GM11168 (cell line): ENCODE measurements at regions not wholly inside any gene's neighbourhood (a gene's known extent, or its start where the extent isn't known, plus 50 kb on each side); places are given as distances from the start of the nearest gene placed in this dataset.
"Not testable (repeated sequence)": the region's sequence is repeated elsewhere in the genome, so short reads cannot be mapped to it uniquely, and the experiment has no call there.

ENCODE experiments used
- in situ Hi-C: fragments of 300-500 bp; cut with MboI; formaldehyde crosslinking; loops from one replicate; pipeline ENCODE4 v1.12.0; 2022; ENCODE audit warnings: low sequenced_read_pairs; ENCODE audit not compliant: unreplicated experiment

GRCh38 chr14:46147452-46147851 is 504.1 kb downstream of the RPL10L start:
- in situ Hi-C loops: no loop called here

GRCh38 chr14:46147024-46147423 is 504.6 kb downstream of the RPL10L start:
- in situ Hi-C loops: no loop called here

GRCh38 chr14:46140445-46140844 is 511.1 kb downstream of the RPL10L start:
- in situ Hi-C loops: no loop called here

- in situ Hi-C loops: no loop called here
These were observed 511.9 kb downstream of the RPL10L start for GRCh38 chr14:46139649-46140048.

GRCh38 chr14:46137786-46138185 is 513.8 kb downstream of the RPL10L start:
- in situ Hi-C loops: no loop called here

- in situ Hi-C loops: no loop called here
These were observed 515.1 kb downstream of the RPL10L start for GRCh38 chr14:46136456-46136855.

GRCh38 chr14:46108228-46108627 is 543.4 kb downstream of the RPL10L start:
- in situ Hi-C loops: no loop called here

GRCh38 chr14:46100901-46101300 is 550.7 kb downstream of the RPL10L start:
- in situ Hi-C loops: not testable (repeated sequence)

GRCh38 chr14:46091819-46092218 is 559.8 kb downstream of the RPL10L start:
- in situ Hi-C loops: no loop called here

- in situ Hi-C loops: no loop called here
These were observed 564.0 kb downstream of the RPL10L start for GRCh38 chr14:46087604-46088003.

- in situ Hi-C loops: no loop called here
These were observed 577.5 kb downstream of the RPL10L start for GRCh38 chr14:46074061-46074460.

GRCh38 chr14:46063872-46064271 is 587.7 kb downstream of the RPL10L start:
- in situ Hi-C loops: no loop called here

GRCh38 chr14:46058964-46059563 is 592.5 kb downstream of the RPL10L start:
- in situ Hi-C loops: no loop called here

- in situ Hi-C loops: no loop called here
These were observed 593.8 kb downstream of the RPL10L start for GRCh38 chr14:46057799-46058198.

GRCh38 chr14:46054526-46054925 is 597.1 kb downstream of the RPL10L start:
- in situ Hi-C loops: no loop called here

GRCh38 chr14:46053221-46053620 is 598.4 kb downstream of the RPL10L start:
- in situ Hi-C loops: no loop called here

- in situ Hi-C loops: no loop called here
These were observed 599.8 kb downstream of the RPL10L start for GRCh38 chr14:46051796-46052195.

- in situ Hi-C loops: no loop called here
These were observed 603.5 kb downstream of the RPL10L start for GRCh38 chr14:46048127-46048526.

GRCh38 chr14:46036099-46036498 is 615.5 kb downstream of the RPL10L start:
- in situ Hi-C loops: no loop called here

GRCh38 chr14:46034305-46034704 is 617.3 kb downstream of the RPL10L start:
- in situ Hi-C loops: no loop called here

- in situ Hi-C loops: no loop called here
These were observed 632.6 kb downstream of the RPL10L start for GRCh38 chr14:46018846-46019420.

GRCh38 chr14:46008348-46008747 is 643.2 kb downstream of the RPL10L start:
- in situ Hi-C loops: no loop called here
